ENCODE measurements at regions not wholly inside any gene's neighbourhood (a gene's known extent, or its start where the extent isn't known, plus 50 kb on each side); places are given as distances from the start of the nearest gene placed in this dataset.

- TF ChIP-seq CEBPB (IDR thresholded peaks at IDR 0.05), result no peak
- no peak for TF ChIP-seq REST (IDR thresholded peaks at IDR 0.05)
- no peak for TF ChIP-seq CTCF (IDR thresholded peaks at IDR 0.05)
- TF ChIP-seq EP300 (IDR thresholded peaks at IDR 0.05), result no peak
- no peak for TF ChIP-seq POLR2A (IDR thresholded peaks at IDR 0.05; ENCODE audit: low read length)
- TF ChIP-seq TFCP2L1 (CRISPR knock-in tag; IDR thresholded peaks at IDR 0.05), result no peak
- no peak for TF ChIP-seq RAD21 (conservative IDR thresholded peaks at IDR 0.05 in 1 of 2, IDR thresholded peaks at IDR 0.05 in 1 of 2)
- no peak for TF ChIP-seq BHLHE40 (IDR thresholded peaks at IDR 0.05; ENCODE audit: low read depth, low read length)
These were observed 929.4 kb downstream of the UQCRFS1 start for GRCh38 chr19:28283592-28283991.

Data from A549 (cell line).